ENCODE measurements at regions not wholly inside any gene's neighbourhood (a gene's known extent, or its start where the extent isn't known, plus 50 kb on each side); places are given as distances from the start of the nearest gene placed in this dataset.

DNA sequence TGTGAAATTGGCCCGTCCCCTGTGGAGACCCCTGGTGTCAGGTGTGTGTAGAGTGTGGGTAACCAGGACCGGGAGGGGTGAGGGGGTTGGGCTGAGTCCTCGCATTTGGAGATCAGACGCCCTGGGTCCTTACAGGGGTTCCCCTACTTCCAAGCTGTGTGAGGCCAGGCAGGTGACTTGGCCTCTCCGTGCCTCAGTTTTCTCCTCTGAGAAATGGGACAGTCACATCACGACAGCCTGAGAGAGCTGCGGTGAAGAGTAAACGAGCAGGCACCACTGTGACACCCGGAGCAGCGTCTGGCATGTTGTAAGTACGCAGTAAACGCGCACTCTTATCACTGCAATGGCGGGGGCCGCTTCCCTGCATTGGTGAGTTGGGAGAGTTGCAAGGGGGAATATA lies 152.5 kb upstream of the CIBAR2 start:
- no peak for TF ChIP-seq CTCF (IDR thresholded peaks at IDR 0.05)

GRCh38 chr16:85265161-85265784 lies 153.0 kb upstream of the CIBAR2 start:
- TF ChIP-seq CTCF (IDR thresholded peaks at IDR 0.05), result no peak

- TF ChIP-seq CTCF (IDR thresholded peaks at IDR 0.05), result no peak
Observed at GRCh38 chr16:85265810-85266209, 153.5 kb upstream of the CIBAR2 start.

- no peak for TF ChIP-seq CTCF (IDR thresholded peaks at IDR 0.05)
Observed at GRCh38 chr16:85266857-85267256, 154.6 kb upstream of the CIBAR2 start.

GRCh38 chr16:85267414-85267945 lies 155.2 kb upstream of the CIBAR2 start:
- no peak for TF ChIP-seq CTCF (IDR thresholded peaks at IDR 0.05)

- TF ChIP-seq CTCF (IDR thresholded peaks at IDR 0.05), result no peak
Observed at GRCh38 chr16:85269165-85269564, 156.9 kb upstream of the CIBAR2 start.

- no peak for TF ChIP-seq CTCF (IDR thresholded peaks at IDR 0.05)
Observed at GRCh38 chr16:85270374-85270773, 158.1 kb upstream of the CIBAR2 start.

- no peak for TF ChIP-seq CTCF (IDR thresholded peaks at IDR 0.05)
Observed at GRCh38 chr16:85271198-85271597, 158.9 kb upstream of the CIBAR2 start.

Data from LNCAP (cell line).